ENCODE measurements at regions not wholly inside any gene's neighbourhood (a gene's known extent, or its start where the extent isn't known, plus 50 kb on each side); places are given as distances from the start of the nearest gene placed in this dataset.
"Not testable (repeated sequence)": the region's sequence is repeated elsewhere in the genome, so short reads cannot be mapped to it uniquely, and the experiment has no call there.

- no peak for DNase-seq (ENCODE audit: extremely low read depth, low read depth)
- no peak overlapping the region for H3K4me3 ChIP-seq (replicated peaks; ENCODE audit: low read depth, low read length)
- TF ChIP-seq, protein P1, sequence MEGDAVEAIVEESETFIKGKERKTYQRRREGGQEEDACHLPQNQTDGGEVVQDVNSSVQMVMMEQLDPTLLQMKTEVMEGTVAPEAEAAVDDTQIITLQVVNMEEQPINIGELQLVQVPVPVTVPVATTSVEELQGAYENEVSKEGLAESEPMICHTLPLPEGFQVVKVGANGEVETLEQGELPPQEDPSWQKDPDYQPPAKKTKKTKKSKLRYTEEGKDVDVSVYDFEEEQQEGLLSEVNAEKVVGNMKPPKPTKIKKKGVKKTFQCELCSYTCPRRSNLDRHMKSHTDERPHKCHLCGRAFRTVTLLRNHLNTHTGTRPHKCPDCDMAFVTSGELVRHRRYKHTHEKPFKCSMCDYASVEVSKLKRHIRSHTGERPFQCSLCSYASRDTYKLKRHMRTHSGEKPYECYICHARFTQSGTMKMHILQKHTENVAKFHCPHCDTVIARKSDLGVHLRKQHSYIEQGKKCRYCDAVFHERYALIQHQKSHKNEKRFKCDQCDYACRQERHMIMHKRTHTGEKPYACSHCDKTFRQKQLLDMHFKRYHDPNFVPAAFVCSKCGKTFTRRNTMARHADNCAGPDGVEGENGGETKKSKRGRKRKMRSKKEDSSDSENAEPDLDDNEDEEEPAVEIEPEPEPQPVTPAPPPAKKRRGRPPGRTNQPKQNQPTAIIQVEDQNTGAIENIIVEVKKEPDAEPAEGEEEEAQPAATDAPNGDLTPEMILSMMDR (IDR thresholded peaks at IDR 0.05; ENCODE audit: low read depth, low read length, missing control alignments): no peak
These were observed 663.3 kb downstream of the SUCLG1 start for GRCh38 chr2:83795777-83796176.

- DNase-seq (ENCODE audit: extremely low read depth, low read depth); H3K4me3 ChIP-seq (replicated peaks; ENCODE audit: low read depth, low read length): not testable (repeated sequence)
These were observed 668.6 kb downstream of the SUCLG1 start for GRCh38 chr2:83790467-83790866.

- DNase-seq (ENCODE audit: extremely low read depth, low read depth); H3K4me3 ChIP-seq (replicated peaks; ENCODE audit: low read depth, low read length): not testable (repeated sequence)
These were observed 669.4 kb downstream of the SUCLG1 start for GRCh38 chr2:83789674-83790073.

DNA sequence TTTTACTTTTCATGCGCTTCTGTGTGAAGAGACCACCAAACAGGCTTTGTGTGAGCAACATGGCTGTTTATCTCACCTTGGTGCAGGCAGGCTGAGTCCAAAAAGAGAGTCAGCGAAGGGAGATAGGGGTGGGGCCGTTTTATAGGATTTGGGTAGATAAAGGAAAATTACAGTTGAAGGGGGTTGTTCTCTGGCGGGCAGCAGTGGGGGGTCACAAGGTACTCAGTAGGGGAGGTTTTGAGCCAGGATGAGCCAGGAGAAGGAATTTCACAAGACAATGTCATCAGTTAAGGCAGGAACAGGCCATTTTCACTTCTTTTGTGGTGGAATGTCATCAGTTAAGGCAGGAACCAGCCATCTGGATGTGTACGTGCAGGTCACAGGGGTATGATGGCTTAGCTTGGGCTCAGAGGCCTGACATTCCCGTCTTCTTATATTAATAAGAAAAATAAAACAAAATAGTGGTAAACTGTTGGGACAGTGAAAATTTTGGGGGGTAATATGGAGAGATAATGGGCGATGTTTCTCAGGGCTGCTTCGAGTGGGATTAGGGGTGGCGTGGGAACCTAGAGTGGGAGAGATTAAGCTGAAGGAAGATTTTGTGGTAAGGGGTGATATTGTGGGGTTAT, 670.0 kb downstream of the SUCLG1 start:
- not testable (repeated sequence) for H3K4me3 ChIP-seq (replicated peaks; ENCODE audit: low read depth, low read length); DNase-seq (ENCODE audit: extremely low read depth, low read depth)

GRCh38 chr2:83787189-83787588, 671.9 kb downstream of the SUCLG1 start:
- TF ChIP-seq, protein P1 (IDR thresholded peaks at IDR 0.05; ENCODE audit: low read depth, low read length, missing control alignments): no peak
- DNase-seq (ENCODE audit: extremely low read depth, low read depth): no peak

DNA sequence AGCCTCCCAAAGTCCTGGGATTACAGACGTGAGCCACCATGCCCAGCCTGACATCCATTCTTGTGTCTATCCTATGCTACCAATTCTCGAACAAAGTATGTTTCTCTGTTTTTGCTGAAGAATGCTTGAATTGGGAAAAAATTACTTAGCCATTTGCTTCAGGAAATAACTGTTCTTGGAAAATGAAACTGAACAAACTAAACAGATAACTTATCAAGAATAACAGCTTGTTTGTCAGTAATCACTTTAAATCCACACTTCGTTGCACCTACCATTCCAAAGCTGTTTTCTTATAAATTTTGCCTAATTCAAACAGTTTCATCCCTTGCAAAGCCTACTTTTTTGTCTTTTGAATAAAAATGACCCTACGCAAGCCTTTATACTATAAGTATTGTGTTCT, 672.9 kb downstream of the SUCLG1 start:
- DNase-seq (ENCODE audit: extremely low read depth, low read depth): no peak
- no peak overlapping the region for H3K4me3 ChIP-seq (replicated peaks; ENCODE audit: low read depth, low read length)
- TF ChIP-seq, protein P1 (IDR thresholded peaks at IDR 0.05; ENCODE audit: low read depth, low read length, missing control alignments): no peak

More at GRCh38 chr2:83787189-83787588, 671.9 kb downstream of the SUCLG1 start:
- no peak overlapping the region for H3K4me3 ChIP-seq (replicated peaks; ENCODE audit: low read depth, low read length)

DNA sequence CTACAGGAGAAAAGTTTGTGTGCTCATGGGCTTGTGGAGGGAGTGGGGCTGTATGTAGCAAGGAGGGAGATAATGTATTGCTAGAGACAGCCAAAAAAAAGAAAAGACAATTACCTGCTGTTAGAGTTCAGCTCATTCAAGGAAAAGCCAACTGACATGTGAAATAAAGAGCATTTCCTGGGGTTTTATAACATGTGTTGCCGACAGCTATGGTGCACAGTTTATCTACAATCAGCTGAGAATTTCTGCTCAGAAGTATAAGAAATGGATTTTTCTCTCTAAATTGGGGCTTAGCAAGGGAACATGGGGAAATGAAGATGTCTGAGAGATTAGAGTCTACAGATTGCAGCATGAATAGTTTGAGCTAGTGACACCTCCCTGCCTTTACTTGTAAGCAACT, 674.1 kb downstream of the SUCLG1 start:
- no peak for DNase-seq (ENCODE audit: extremely low read depth, low read depth)
- TF ChIP-seq, protein P1 (IDR thresholded peaks at IDR 0.05; ENCODE audit: low read depth, low read length, missing control alignments): no peak
- no peak overlapping the region for H3K4me3 ChIP-seq (replicated peaks; ENCODE audit: low read depth, low read length)

DNA sequence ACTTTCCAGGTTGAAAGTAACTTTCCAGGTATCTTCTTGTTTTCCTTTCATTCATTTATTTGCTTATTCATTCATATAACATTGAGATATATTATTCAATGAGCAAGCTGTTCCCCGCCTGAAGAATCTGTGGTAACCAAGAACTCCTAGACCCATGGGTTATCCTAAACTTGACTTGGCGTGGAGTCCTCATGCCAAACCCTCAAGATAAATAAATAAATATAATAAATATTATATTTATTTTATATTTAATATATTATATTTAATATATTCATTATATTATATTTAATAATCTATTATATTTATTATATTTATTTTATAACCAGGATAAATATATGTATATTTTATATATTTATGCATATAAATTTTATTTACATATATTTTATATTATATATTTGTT, 674.8 kb downstream of the SUCLG1 start:
- no peak for DNase-seq (ENCODE audit: extremely low read depth, low read depth)
- no peak overlapping the region for H3K4me3 ChIP-seq (replicated peaks; ENCODE audit: low read depth, low read length)
- TF ChIP-seq, protein P1 (IDR thresholded peaks at IDR 0.05; ENCODE audit: low read depth, low read length, missing control alignments): no peak
